ENCODE measurements at regions not wholly inside any gene's neighbourhood (a gene's known extent, or its start where the extent isn't known, plus 50 kb on each side); places are given as distances from the start of the nearest gene placed in this dataset.

GRCh38 chr2:176821350-176821749, 391.2 kb upstream of the HNRNPA3 start:
- DNase-seq (ENCODE audit: low spot score in 2 of 2) = no peak
- no peak for FAIRE-seq

- FAIRE-seq (no peak), DNase-seq (ENCODE audit: low spot score in 2 of 2) (no peak)
These were observed 390.5 kb upstream of the HNRNPA3 start for GRCh38 chr2:176822060-176822459.

- no peak for FAIRE-seq
- no peak for DNase-seq (ENCODE audit: low spot score in 2 of 2)
These were observed 386.2 kb upstream of the HNRNPA3 start for GRCh38 chr2:176826356-176826755.

GRCh38 chr2:176826984-176827668, 385.5 kb upstream of the HNRNPA3 start:
- FAIRE-seq = no peak
- DNase-seq (ENCODE audit: low spot score in 2 of 2) = no peak

GRCh38 chr2:176830362-176830761, 382.2 kb upstream of the HNRNPA3 start:
- FAIRE-seq = no peak
- no peak for DNase-seq (ENCODE audit: low spot score in 2 of 2)

- DNase-seq (ENCODE audit: low spot score in 2 of 2) (no peak), FAIRE-seq (no peak)
These were observed 380.5 kb upstream of the HNRNPA3 start for GRCh38 chr2:176832086-176832485.

- FAIRE-seq (no peak), DNase-seq (ENCODE audit: low spot score in 2 of 2) (no peak)
These were observed 378.9 kb upstream of the HNRNPA3 start for GRCh38 chr2:176833671-176834070.

GRCh38 chr2:176834226-176834625, 378.4 kb upstream of the HNRNPA3 start:
- DNase-seq (ENCODE audit: low spot score in 2 of 2) (no peak), FAIRE-seq (no peak)

GRCh38 chr2:176843208-176843607, 369.4 kb upstream of the HNRNPA3 start:
- DNase-seq (ENCODE audit: low spot score in 2 of 2) (no peak), FAIRE-seq (no peak)

- FAIRE-seq (no peak), DNase-seq (ENCODE audit: low spot score in 2 of 2) (no peak)
These were observed 368.1 kb upstream of the HNRNPA3 start for GRCh38 chr2:176844461-176844860.

GRCh38 chr2:176845718-176846117, 366.9 kb upstream of the HNRNPA3 start:
- FAIRE-seq = no peak

GRCh38 chr2:176847575-176847974, 365.0 kb upstream of the HNRNPA3 start:
- FAIRE-seq = no peak
- no peak for DNase-seq (ENCODE audit: low spot score in 2 of 2)

More at GRCh38 chr2:176845718-176846117, 366.9 kb upstream of the HNRNPA3 start:
- DNase-seq (ENCODE audit: low spot score in 2 of 2) = no peak

- FAIRE-seq (no peak), DNase-seq (ENCODE audit: low spot score in 2 of 2) (no peak)
These were observed 363.8 kb upstream of the HNRNPA3 start for GRCh38 chr2:176848844-176849243.

GRCh38 chr2:176851200-176851888, 361.2 kb upstream of the HNRNPA3 start:
- FAIRE-seq (no peak), DNase-seq (ENCODE audit: low spot score in 2 of 2) (no peak)

GRCh38 chr2:176851889-176852483, 360.6 kb upstream of the HNRNPA3 start:
- FAIRE-seq (no peak), DNase-seq (ENCODE audit: low spot score in 2 of 2) (no peak)

GRCh38 chr2:176852667-176853066, 359.9 kb upstream of the HNRNPA3 start:
- FAIRE-seq (no peak), DNase-seq (ENCODE audit: low spot score in 2 of 2) (no peak)

- no peak for DNase-seq (ENCODE audit: low spot score in 2 of 2)
- no peak for FAIRE-seq
These were observed 358.5 kb upstream of the HNRNPA3 start for GRCh38 chr2:176854062-176854461.

- FAIRE-seq (no peak), DNase-seq (ENCODE audit: low spot score in 2 of 2) (no peak)
These were observed 357.7 kb upstream of the HNRNPA3 start for GRCh38 chr2:176854878-176855277.

GRCh38 chr2:176856683-176857082, 355.9 kb upstream of the HNRNPA3 start:
- no peak for FAIRE-seq

GRCh38 chr2:176865336-176865735, 347.3 kb upstream of the HNRNPA3 start:
- DNase-seq (ENCODE audit: low spot score in 2 of 2) (no peak), FAIRE-seq (no peak)

More at GRCh38 chr2:176856683-176857082, 355.9 kb upstream of the HNRNPA3 start:
- no peak for DNase-seq (ENCODE audit: low spot score in 2 of 2)

GRCh38 chr2:176872406-176872805, 340.2 kb upstream of the HNRNPA3 start:
- no peak for FAIRE-seq
- DNase-seq (ENCODE audit: low spot score in 2 of 2) = no peak

GRCh38 chr2:176873403-176873802, 339.2 kb upstream of the HNRNPA3 start:
- no peak for FAIRE-seq
- no peak for DNase-seq (ENCODE audit: low spot score in 2 of 2)
